ENCODE measurements at regions not wholly inside any gene's neighbourhood (a gene's known extent, or its start where the extent isn't known, plus 50 kb on each side); places are given as distances from the start of the nearest gene placed in this dataset.
"Not testable (repeated sequence)": the region's sequence is repeated elsewhere in the genome, so short reads cannot be mapped to it uniquely, and the experiment has no call there.

DNA sequence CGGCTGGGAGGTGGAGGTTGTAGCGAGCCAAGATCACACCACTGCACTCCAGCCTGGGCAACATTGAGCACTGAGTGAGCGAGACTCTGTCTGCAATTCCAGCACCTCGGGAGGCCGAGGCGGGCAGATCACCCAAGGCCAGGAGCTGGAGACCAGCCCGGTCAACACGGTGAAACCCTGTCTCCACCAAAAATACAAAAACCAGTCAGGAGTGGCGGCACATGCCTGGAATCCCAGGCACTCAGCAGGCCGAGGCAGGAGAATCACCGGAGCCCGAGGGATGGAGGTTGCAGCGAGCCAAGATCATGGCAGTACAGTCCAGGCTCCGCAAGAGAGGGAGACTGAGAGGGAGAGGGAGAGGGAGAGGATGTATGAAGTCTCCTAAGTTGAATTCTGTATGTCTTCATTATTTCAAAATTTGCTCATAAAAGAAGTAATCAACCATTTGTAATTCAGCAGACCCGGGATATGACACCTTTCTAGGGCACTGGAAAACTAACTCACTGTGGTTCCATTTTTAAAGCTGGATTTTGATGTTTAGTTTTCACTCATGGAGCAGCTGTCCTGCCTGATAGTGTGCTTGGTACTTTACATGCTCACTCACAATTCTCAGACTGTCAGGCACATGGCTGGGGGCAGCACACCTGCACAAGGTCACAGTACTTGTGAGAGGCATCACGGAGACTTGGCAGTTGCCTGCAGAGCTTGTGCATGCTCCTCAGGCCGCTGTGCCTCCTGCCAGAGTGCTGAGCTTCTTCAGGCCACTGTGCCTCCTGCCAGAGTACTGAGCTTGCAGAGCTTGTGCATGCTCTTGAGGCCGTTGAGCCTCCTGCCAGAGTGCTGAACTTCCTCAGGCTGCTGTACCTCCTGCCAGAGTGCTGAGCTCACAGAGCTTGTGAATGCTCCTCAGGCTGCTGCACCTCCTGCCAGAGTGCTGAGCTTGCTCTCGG is 106.2 kb downstream of the ERMARD start:
- H3K4me3 ChIP-seq = no peak overlapping the region
- no peak overlapping the region for H3K27ac ChIP-seq
- no peaks in the 10 kb centered on the region for H3K4me1 ChIP-seq
- intact Hi-C loops (cut with DNase I) = no loop called here
- TF ChIP-seq, protein P1, sequence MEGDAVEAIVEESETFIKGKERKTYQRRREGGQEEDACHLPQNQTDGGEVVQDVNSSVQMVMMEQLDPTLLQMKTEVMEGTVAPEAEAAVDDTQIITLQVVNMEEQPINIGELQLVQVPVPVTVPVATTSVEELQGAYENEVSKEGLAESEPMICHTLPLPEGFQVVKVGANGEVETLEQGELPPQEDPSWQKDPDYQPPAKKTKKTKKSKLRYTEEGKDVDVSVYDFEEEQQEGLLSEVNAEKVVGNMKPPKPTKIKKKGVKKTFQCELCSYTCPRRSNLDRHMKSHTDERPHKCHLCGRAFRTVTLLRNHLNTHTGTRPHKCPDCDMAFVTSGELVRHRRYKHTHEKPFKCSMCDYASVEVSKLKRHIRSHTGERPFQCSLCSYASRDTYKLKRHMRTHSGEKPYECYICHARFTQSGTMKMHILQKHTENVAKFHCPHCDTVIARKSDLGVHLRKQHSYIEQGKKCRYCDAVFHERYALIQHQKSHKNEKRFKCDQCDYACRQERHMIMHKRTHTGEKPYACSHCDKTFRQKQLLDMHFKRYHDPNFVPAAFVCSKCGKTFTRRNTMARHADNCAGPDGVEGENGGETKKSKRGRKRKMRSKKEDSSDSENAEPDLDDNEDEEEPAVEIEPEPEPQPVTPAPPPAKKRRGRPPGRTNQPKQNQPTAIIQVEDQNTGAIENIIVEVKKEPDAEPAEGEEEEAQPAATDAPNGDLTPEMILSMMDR (IDR thresholded peaks at IDR 0.05) = no peak
- H3K36me3 ChIP-seq = no peaks in the 10 kb centered on the region
- DNase-seq (ENCODE audit: low spot score in 2 of 2) = no peak
- peaks cover 0 to 4% of the 10 kb centered on the region in 2 donors for H3K9me3 ChIP-seq
- no peaks in the 10 kb centered on the region for H3K27me3 ChIP-seq

GRCh38 chr6:169856442-169857342 is 105.3 kb downstream of the ERMARD start:
- H3K36me3 ChIP-seq; DNase-seq (ENCODE audit: low spot score in 2 of 2); H3K27me3 ChIP-seq; intact Hi-C loops (cut with DNase I); H3K27ac ChIP-seq; H3K9me3 ChIP-seq; H3K4me3 ChIP-seq; H3K4me1 ChIP-seq: not testable (repeated sequence)

- TF ChIP-seq, protein P1 (IDR thresholded peaks at IDR 0.05) = no peak
- H3K4me1 ChIP-seq = no peaks in the 10 kb centered on the region
Measured at GRCh38 chr6:169854813-169855212, 103.4 kb downstream of the ERMARD start.

GRCh38 chr6:169854083-169854725 is 102.8 kb downstream of the ERMARD start:
- TF ChIP-seq, protein P1 (IDR thresholded peaks at IDR 0.05) = no peak

More at GRCh38 chr6:169854813-169855212, 103.4 kb downstream of the ERMARD start:
- Histone ChIP-seq H3K27me3 (no peaks in the 10 kb centered on the region), H3K36me3 (no peaks in the 10 kb centered on the region), H3K9me3 (peaks cover 0 to 4% of the 10 kb centered on the region in 2 donors), H3K27ac (no peak overlapping the region), H3K4me3 (no peak overlapping the region)
- intact Hi-C loops (cut with DNase I) = no loop called here
- DNase-seq (ENCODE audit: low spot score in 2 of 2) = no peak

GRCh38 chr6:169853196-169854082 is 102.0 kb downstream of the ERMARD start:
- Histone ChIP-seq H3K4me3 (no peak overlapping the region), H3K9me3 (peaks cover 0 to 2% of the 10 kb centered on the region in 2 donors), H3K27ac (no peak overlapping the region), H3K4me1 (no peaks in the 10 kb centered on the region), H3K27me3 (no peaks in the 10 kb centered on the region), H3K36me3 (no peaks in the 10 kb centered on the region)
- intact Hi-C loops (cut with DNase I) = no loop called here
- no peak for DNase-seq (ENCODE audit: low spot score in 2 of 2)
- TF ChIP-seq, protein P1 (IDR thresholded peaks at IDR 0.05) = no peak

More at GRCh38 chr6:169854083-169854725, 102.8 kb downstream of the ERMARD start:
- H3K27me3 ChIP-seq = no peaks in the 10 kb centered on the region
- no peaks in the 10 kb centered on the region for H3K36me3 ChIP-seq
- H3K4me3 ChIP-seq = no peak overlapping the region
- no peak overlapping the region for H3K27ac ChIP-seq
- no peaks in the 10 kb centered on the region for H3K4me1 ChIP-seq
- H3K9me3 ChIP-seq = peaks cover 0 to 4% of the 10 kb centered on the region in 2 donors
- DNase-seq (ENCODE audit: low spot score in 2 of 2) = no peak
- intact Hi-C loops (cut with DNase I) = no loop called here
